Tibial artery (tissue), 4 donors: ENCODE measurements at regions not wholly inside any gene's neighbourhood (a gene's known extent, or its start where the extent isn't known, plus 50 kb on each side); places are given as distances from the start of the nearest gene placed in this dataset.

ENCODE experiments used
- DNase-seq, 2 donors: peaks; one replicate each; pipeline ENCODE4 v3.0.0-alpha.2; 2019
- H3K27ac ChIP-seq, 2 donors: fragments of 200-600 bp; sonication (generic) in 1 of 2; 1 replicate in 1 of 2; 2 replicates in 1 of 2; pipeline ENCODE4 v1.5.1; 2018 to 2019; ENCODE audit warnings: mild to moderate bottlenecking in 1 of 2
- H3K27me3 ChIP-seq, 2 donors: fragments of 200-600 bp; sonication (generic) in 1 of 2; one replicate each; pipeline versions ENCODE4 v1.5.1 to v1.6.0; 2016 to 2019
- H3K36me3 ChIP-seq, 3 donors: fragments of 200-600 bp; sonication (generic) in 2 of 3; one replicate each; pipeline ENCODE4 v1.5.1; 2016 to 2019; ENCODE audit warnings: mild to moderate bottlenecking in 2 of 3
- H3K4me1 ChIP-seq, 4 donors: fragments of 200-600 bp; sonication (generic) in 2 of 4; 1 replicate in 3 of 4; 2 replicates in 1 of 4; pipeline ENCODE4 v1.5.1; 2016 to 2019
- H3K4me3 ChIP-seq, 2 donors: fragments of 200-600 bp; sonication (generic) in 1 of 2; 1 replicate in 1 of 2; 2 replicates in 1 of 2; pipeline ENCODE4 v1.5.1; 2018 to 2019; ENCODE audit warnings: mild to moderate bottlenecking in 2 of 2
- H3K9me3 ChIP-seq, 3 donors: fragments of 200-600 bp; sonication (generic) in 1 of 3; one replicate each; pipeline ENCODE4 v1.5.1; 2016 to 2019
- CTCF ChIP-seq, 2 experiments: fragments of 200-600 bp in 1 of 2; fragments of 450-650 bp in 1 of 2; IDR thresholded peaks; one replicate each; pipeline ENCODE4 v1.5.1; 2017 to 2019; ENCODE audit warnings: antibody characterized with exemption in 2 of 2, mild to moderate bottlenecking in 1 of 2, moderate library complexity in 1 of 2
- intact Hi-C: fragments of 100-400 bp; cut with DNase I; formaldehyde crosslinking; loops from one replicate; pipeline ENCODE4 v1.15.0; 2023; ENCODE audit warnings: low total_unique reads

GRCh38 chr5:176173647-176174046, 64.6 kb upstream of the SIMC1 start:
- no peaks in the 10 kb centered on the region for H3K9me3 ChIP-seq
- peaks cover 0 to 29% of the 10 kb centered on the region in 2 donors for H3K27me3 ChIP-seq
- no peaks in the 10 kb centered on the region for H3K36me3 ChIP-seq
- TF ChIP-seq CTCF (IDR thresholded peaks at IDR 0.05), result no peak
- intact Hi-C loops, result no loop called here
- no peak overlapping the region for H3K4me3 ChIP-seq
- no peaks in the 10 kb centered on the region for H3K4me1 ChIP-seq
- no peak for DNase-seq
- H3K27ac ChIP-seq, result no peak overlapping the region

- Histone ChIP-seq H3K27ac (no peak overlapping the region), H3K27me3 (peaks cover 0 to 36% of the 10 kb centered on the region in 2 donors)
- intact Hi-C loops, result no loop called here
Measured at GRCh38 chr5:176174345-176175025, 63.7 kb upstream of the SIMC1 start.

GRCh38 chr5:176175101-176175852, 62.9 kb upstream of the SIMC1 start:
- H3K9me3 ChIP-seq, result no peaks in the 10 kb centered on the region
- peaks cover 0 to 37% of the 10 kb centered on the region in 2 donors for H3K27me3 ChIP-seq
- H3K36me3 ChIP-seq, result no peaks in the 10 kb centered on the region
- no peak overlapping the region for H3K27ac ChIP-seq
- no peak for DNase-seq
- no peaks in the 10 kb centered on the region for H3K4me1 ChIP-seq
- TF ChIP-seq CTCF (IDR thresholded peaks at IDR 0.05), result no peak
- intact Hi-C loops, result no loop called here
- no peak overlapping the region for H3K4me3 ChIP-seq

More at GRCh38 chr5:176174345-176175025, 63.7 kb upstream of the SIMC1 start:
- no peak overlapping the region for H3K4me3 ChIP-seq
- no peaks in the 10 kb centered on the region for H3K36me3 ChIP-seq
- no peaks in the 10 kb centered on the region for H3K4me1 ChIP-seq
- no peaks in the 10 kb centered on the region for H3K9me3 ChIP-seq
- no peak for TF ChIP-seq CTCF (IDR thresholded peaks at IDR 0.05)
- no peak for DNase-seq

GRCh38 chr5:176176231-176176630, 62.0 kb upstream of the SIMC1 start:
- Histone ChIP-seq H3K4me1 (no peaks in the 10 kb centered on the region), H3K4me3 (no peak overlapping the region), H3K9me3 (no peaks in the 10 kb centered on the region), H3K27ac (no peak overlapping the region), H3K27me3 (peaks cover 0 to 37% of the 10 kb centered on the region in 2 donors), H3K36me3 (no peaks in the 10 kb centered on the region)
- intact Hi-C loops, result no loop called here
- no peak for DNase-seq
- no peak for TF ChIP-seq CTCF (IDR thresholded peaks at IDR 0.05)

GRCh38 chr5:176178789-176179188, 59.4 kb upstream of the SIMC1 start:
- H3K4me3 ChIP-seq, result no peak overlapping the region
- TF ChIP-seq CTCF (IDR thresholded peaks at IDR 0.05), result no peak
- H3K4me1 ChIP-seq, result no peaks in the 10 kb centered on the region
- intact Hi-C loops, result no loop called here
- H3K9me3 ChIP-seq, result no peaks in the 10 kb centered on the region
- no peak overlapping the region for H3K27ac ChIP-seq
- no peaks in the 10 kb centered on the region for H3K36me3 ChIP-seq
- H3K27me3 ChIP-seq, result peaks cover 0 to 31% of the 10 kb centered on the region in 2 donors
- DNase-seq, result no peak
